K562 (cell line): ENCODE measurements at regions not wholly inside any gene's neighbourhood (a gene's known extent, or its start where the extent isn't known, plus 50 kb on each side); places are given as distances from the start of the nearest gene placed in this dataset.

Experiments used
- ATF2 ChIP-seq: sonication (generic); formaldehyde crosslinking; IDR thresholded peaks from 2 replicates; pipeline ENCODE4 v1.8.1; 2022; ENCODE audit warnings: missing genetic modification reagents
- CTCF ChIP-seq, 3 experiments: IDR thresholded peaks in 2 of 3; conservative IDR thresholded peaks in 1 of 3; 2 replicates each; pipeline ENCODE4 v1.5.1; 2011 to 2012; ENCODE audit warnings: low read length in 3 of 3, mild to moderate bottlenecking in 3 of 3, control low read depth in 2 of 3, improper control_type of control experiment in 1 of 3, inconsistent platforms in 1 of 3, low read depth in 1 of 3, mixed read lengths in 1 of 3, moderate library complexity in 1 of 3; ENCODE audit not compliant: insufficient read depth in 2 of 3
- EZH2 ChIP-seq: IDR thresholded peaks from 2 replicates; pipeline ENCODE4 v1.6.1; 2012; ENCODE audit warnings: low read depth, mild to moderate bottlenecking, inconsistent platforms, low read length, borderline replicate concordance
- FIP1L1 ChIP-seq: fragments of 200-400 bp; formaldehyde crosslinking; IDR thresholded peaks from 2 replicates; pipeline ENCODE4 v1.6.1; 2018; ENCODE audit warnings: mild to moderate bottlenecking, low read depth, low read length; ENCODE audit not compliant: poor library complexity, severe bottlenecking
- HCFC1 ChIP-seq: IDR thresholded peaks from 2 replicates; pipeline ENCODE4 v1.6.1; 2012; ENCODE audit warnings: low read depth, low read length, improper control_type of control experiment
- LARP7 ChIP-seq: fragments of 450-650 bp; IDR thresholded peaks from 2 replicates; pipeline ENCODE4 v1.6.1; 2016
- NBN ChIP-seq: fragments of 450-650 bp; IDR thresholded peaks from 2 replicates; pipeline ENCODE4 v1.6.1; 2016; ENCODE audit warnings: low read depth, mild to moderate bottlenecking
- POLR2H ChIP-seq: IDR thresholded peaks from 2 replicates; pipeline ENCODE4 v1.6.1; 2016; ENCODE audit warnings: missing genetic modification characterization, low read depth, mild to moderate bottlenecking, control low read depth, missing compliant biosample characterization, moderate library complexity
- SMC3 ChIP-seq: conservative IDR thresholded peaks from 2 replicates; pipeline ENCODE4 v1.6.1; 2011; ENCODE audit warnings: low read depth, low read length, improper control_type of control experiment; ENCODE audit not compliant: insufficient read depth
- SREBF1 ChIP-seq: fragments of 150-350 bp; IDR thresholded peaks from 2 replicates; pipeline ENCODE4 v1.6.1; 2014; ENCODE audit warnings: antibody characterized with exemption, low read depth, low read length, borderline replicate concordance
- TEAD2 ChIP-seq: fragments of 450-650 bp; IDR thresholded peaks from 2 replicates; pipeline ENCODE4 v1.6.1; 2016; ENCODE audit warnings: missing genetic modification characterization, control low read depth, missing compliant biosample characterization
- ZNF280A ChIP-seq: fragments of 450-650 bp; IDR thresholded peaks from 2 replicates; pipeline ENCODE4 v1.6.1; 2018; ENCODE audit warnings: mild to moderate bottlenecking, low read depth; ENCODE audit not compliant: partially characterized antibody
- ZZZ3 ChIP-seq: fragments of 450-650 bp; IDR thresholded peaks from 2 replicates; pipeline ENCODE4 v1.6.1; 2016; ENCODE audit warnings: antibody characterized with exemption, mild to moderate bottlenecking, moderate library complexity
- TF ChIP-seq, protein P1 (sequence below): sonication (generic); formaldehyde crosslinking; IDR thresholded peaks from 2 replicates; pipeline ENCODE4 v1.8.1; 2023; ENCODE audit warnings: mild to moderate bottlenecking, missing genetic modification reagents

- TF ChIP-seq TEAD2 (no peak), SREBF1 (no peak), LARP7 (no peak), CTCF (IDR thresholded peaks at IDR 0.05 in 2 of 3, conservative IDR thresholded peaks at IDR 0.05 in 1 of 3; ENCODE audit: insufficient read depth in 2 of 3, low read depth in 1 of 3, low read length in 3 of 3) (no peak), ATF2 (no peak), NBN (no peak), ZNF280A (no peak), SMC3 (no peak), EZH2 (no peak), HCFC1 (no peak), POLR2H (tag) (no peak), ZZZ3 (no peak), FIP1L1 (no peak)
- TF ChIP-seq, protein P1, sequence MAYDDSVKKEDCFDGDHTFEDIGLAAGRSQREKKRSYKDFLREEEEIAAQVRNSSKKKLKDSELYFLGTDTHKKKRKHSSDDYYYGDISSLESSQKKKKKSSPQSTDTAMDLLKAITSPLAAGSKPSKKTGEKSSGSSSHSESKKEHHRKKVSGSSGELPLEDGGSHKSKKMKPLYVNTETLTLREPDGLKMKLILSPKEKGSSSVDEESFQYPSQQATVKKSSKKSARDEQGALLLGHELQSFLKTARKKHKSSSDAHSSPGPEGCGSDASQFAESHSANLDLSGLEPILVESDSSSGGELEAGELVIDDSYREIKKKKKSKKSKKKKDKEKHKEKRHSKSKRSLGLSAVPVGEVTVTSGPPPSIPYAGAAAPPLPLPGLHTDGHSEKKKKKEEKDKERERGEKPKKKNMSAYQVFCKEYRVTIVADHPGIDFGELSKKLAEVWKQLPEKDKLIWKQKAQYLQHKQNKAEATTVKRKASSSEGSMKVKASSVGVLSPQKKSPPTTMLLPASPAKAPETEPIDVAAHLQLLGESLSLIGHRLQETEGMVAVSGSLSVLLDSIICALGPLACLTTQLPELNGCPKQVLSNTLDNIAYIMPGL: no peak
Observed at GRCh38 chr1:80293818-80294217, 1287.3 kb upstream of the ADGRL4 start.
